Tibial nerve (tissue), 3 donors: ENCODE measurements at regions not wholly inside any gene's neighbourhood (a gene's known extent, or its start where the extent isn't known, plus 50 kb on each side); places are given as distances from the start of the nearest gene placed in this dataset.

Source experiments
- EP300 ChIP-seq, 2 donors: sonication (generic); formaldehyde crosslinking; IDR thresholded peaks; one replicate each; pipeline ENCODE4 v1.6.1; 2017; ENCODE audit warnings: antibody characterized with exemption in 2 of 2, mild to moderate bottlenecking in 1 of 2
- POLR2A ChIP-seq, 2 donors: fragments of 450-650 bp; IDR thresholded peaks; one replicate each; pipeline ENCODE4 v1.6.1; 2017; ENCODE audit warnings: antibody characterized with exemption in 2 of 2, mild to moderate bottlenecking in 2 of 2, moderate library complexity in 2 of 2

DNA sequence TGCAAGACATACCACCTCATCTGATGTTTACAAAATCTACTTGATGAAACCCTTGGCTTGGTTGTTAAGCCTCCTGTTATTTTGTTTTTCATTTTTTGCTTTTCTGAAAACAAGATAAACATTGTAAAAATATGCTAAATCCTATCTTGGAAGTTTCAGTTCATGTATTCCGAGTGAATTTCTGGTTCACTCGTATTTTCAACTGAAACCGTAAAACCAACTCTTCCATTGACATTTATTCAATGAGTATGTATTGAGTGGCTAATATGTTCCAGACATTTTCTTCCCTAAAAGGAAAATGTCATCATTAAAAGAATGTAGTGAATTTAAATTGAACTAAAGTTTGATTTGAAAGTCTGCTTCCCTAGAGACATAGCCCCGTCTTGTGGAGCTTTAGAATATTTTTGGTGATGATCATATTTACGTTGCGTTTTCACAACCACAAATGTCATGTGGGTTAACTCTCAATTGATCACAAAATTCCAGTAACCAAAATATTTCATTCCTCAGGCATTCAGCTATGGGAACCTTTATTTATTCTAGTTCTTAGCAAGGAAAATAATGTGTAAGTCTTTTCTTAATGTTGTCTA, 204.2 kb downstream of the MBD2 start:
- TF ChIP-seq POLR2A (IDR thresholded peaks at IDR 0.05): no peak
- no peak for TF ChIP-seq EP300 (IDR thresholded peaks at IDR 0.05)
